ENCODE measurements at regions not wholly inside any gene's neighbourhood (a gene's known extent, or its start where the extent isn't known, plus 50 kb on each side); places are given as distances from the start of the nearest gene placed in this dataset.
"Not testable (repeated sequence)": the region's sequence is repeated elsewhere in the genome, so short reads cannot be mapped to it uniquely, and the experiment has no call there.

DNA sequence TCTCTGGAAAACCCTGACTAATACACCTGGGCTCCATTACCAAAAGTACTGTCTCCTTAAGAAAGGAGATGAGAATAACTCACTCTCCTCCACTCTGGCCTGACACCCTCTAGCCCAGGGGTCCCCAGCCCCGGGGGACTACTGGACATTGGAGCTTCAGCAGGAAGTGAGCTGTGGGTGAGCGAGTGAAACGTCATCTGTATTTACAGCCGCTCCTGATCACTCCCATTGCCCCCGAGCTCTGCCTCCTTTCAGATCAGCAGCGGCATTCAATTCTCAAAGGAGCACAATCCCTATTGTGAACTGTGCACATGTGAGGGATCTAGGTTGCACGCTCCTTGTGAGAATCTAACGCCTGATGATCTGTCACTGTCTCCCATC lies 126.3 kb upstream of the TNRC6C start:
- no peak for DNase-seq

DNA sequence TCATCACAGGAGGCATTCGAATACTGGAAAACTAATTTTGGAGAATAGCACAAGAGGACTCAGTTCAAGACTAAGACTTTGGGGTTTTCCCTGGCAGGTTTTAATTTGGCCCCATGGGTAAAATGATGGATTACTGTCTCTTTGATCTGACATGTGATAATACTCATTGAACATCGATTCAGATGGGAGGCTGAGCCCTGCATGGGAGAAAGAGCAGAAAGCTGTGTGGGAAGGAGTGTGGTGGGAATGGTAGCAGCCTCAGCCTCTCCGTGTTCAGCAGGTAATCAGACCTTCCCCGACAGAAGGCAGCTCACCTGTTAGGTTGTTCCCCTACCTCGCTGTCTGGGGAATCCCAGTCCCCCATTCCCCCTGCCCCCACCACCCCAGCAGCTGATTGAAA lies 124.7 kb upstream of the TNRC6C start:
- DNase-seq, result no peak

DNA sequence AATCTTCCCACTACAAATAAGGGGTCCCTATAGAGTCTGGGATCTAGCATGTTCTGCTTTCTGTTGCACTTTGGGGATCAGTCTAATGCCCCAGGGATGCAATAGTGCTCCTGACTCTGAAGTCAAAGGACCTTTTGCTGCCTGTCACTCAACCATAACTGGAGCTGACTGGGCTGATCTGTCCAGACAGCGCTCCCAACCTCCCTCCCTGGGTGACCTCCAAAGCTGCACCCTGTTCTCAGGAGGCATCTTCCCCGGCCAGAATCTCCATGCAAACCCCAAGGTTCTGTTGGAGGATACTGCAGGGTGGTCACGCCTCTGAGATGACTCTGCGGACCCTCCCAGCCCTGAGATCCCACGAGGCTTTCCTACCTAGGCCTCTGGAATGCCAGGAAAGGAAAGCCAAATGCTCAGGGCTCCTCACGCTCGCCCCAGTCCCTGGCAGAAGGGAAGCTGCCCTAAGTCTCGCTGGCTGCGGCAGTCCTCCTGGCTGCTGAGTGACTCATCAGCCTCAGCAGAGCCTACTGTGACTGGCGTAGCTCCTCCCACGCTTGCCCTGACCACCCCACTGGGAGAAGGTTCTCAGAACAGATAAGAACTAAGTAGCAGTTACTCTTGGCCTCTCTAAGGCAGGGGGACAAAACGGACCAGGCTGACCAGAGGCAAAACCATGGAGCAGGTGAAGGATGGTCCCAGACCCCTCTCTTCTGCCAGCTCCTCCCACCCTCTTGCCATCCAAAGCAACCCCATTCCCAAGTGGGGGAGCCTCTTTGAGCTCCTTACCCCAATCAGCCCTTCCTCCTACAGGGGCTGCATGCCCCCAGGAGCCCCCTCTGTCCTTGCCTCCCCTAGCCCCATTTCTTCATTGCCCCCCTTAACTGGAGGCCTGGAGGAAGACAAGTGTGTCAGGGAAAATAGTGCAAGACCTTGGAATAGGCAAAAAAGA lies 124.1 kb upstream of the TNRC6C start:
- DNase-seq, result no peak

DNA sequence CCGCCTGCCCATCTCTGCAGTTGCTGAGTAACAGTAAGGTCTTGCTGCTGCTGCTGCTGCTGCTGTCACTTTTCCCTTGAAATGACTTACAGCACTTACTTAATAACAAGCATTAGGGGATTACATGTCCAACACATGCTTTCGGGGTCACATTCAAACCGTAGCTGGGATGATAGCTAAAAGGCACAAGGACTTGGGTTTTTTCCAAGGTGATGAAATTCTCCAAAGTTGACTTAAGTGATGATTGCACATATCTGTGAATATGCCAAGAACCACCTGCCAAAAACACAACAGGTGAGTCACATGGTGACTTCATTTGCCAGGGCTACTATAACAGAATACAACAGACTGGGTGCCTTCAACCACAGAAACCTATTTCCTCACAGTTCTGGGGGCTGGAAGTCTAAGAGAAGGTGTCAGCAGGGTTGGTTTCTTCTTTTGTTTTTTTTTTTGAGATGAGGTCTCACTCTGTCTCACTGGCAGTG lies 121.9 kb upstream of the TNRC6C start:
- DNase-seq, result no peak

DNA sequence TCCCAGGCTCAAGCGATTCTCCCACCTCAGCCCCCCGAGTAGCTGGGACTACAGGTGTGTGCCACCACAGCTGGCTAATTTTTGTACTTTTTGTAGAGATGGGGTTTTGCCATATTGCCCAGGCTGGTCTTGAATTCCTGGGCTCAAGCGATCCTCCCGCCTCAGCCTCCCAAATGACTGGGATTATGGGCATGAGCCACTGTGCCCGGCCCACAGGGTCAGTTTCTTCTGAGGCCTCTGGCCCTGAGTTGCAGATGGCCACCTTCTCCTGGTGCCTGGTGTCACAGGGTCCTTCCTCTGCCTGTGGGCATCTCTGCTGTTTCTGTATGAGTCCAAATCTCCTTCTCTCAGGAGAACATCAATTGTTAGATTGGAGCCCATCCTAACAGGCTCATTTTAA lies 121.4 kb upstream of the TNRC6C start:
- not testable (repeated sequence) for DNase-seq

- DNase-seq, result no peak
Observed at GRCh38 chr17:77837917-77838316, 120.6 kb upstream of the TNRC6C start.

DNA sequence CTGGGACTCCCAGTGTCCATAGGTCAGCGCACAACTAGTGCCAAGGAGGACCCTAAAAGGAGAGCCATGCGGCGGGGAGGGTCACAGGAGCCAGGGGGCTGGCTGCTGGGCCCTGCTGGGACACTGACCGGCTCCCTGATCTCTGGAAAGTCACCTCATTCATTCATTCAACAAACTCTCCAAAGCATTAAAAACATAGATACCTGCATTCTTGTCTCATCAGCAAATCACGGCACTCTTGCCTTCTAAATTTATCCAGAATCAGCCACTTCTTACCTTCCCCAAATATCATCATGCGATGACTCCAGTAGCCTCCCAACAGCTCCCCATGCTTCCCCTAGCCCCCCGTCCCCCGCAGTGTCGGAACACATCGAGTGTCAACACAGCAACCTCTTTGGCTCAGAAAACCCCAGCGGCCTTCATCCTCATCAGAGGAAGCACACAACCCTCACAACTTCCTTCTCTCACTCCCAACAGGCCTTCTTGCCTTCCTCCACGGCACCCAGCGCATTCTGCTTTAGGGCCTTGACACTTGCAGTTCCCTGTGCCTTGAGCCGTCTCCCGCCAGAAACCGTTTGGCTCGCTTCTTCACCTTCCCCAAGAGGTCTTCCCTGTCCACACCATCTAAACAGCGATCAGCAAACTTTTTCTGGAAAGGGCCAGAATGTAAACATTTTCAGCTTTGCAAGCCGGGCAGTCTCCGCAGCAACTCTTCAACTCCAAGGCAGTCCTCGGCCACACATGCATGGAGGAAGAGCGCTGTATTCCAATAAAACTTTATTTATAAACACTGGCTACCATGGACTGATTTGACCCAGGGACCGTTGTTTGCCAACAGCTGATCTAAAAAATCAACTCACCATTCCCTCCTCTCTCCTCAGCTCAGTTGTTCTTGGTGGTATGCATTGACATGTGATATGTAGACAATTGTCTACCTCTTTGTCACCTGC lies 119.5 kb upstream of the TNRC6C start:
- DNase-seq, result no peak

DNA sequence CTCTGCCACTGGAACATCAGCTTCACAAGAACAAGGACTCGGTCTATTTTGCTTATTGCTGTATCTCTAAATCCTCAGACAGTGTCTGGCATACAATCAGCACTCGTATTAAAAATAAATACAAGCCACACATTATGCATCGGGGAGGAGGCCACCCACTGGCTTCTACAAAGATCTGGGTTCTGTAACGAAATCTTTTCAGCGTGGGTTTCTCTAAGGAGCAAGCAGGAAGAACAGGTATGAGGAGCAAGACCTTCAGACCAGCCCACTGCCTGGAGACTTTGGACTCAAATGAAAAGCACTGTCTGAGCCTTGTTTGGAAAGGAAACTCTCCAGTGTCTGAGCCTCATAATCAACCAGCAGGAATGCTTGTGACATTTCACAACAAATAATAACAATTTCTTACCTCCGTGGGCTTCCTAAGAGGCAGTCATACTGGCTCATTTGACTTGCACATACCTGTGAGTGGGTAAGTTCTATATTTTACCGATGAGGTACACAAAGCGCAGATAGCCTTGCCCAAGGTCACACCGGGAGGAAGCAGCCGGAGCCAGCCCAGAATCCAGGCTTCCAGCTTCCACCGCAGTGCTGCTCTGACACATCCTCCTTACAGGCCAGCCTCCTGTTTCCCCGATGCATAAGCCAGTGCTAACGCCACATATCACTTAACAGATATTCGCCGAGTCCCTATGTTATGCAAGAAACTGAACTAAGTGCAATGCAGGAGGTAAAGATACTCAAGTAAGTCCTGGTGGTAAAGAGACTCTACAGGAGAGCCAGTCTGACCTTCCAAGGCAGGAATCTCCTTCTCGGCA lies 118.6 kb upstream of the TNRC6C start:
- no peak for DNase-seq

- no peak for DNase-seq
Observed at GRCh38 chr17:77840513-77841165, 117.9 kb upstream of the TNRC6C start.

- DNase-seq, result no peak
Observed at GRCh38 chr17:77841742-77842527, 116.6 kb upstream of the TNRC6C start.

DNA sequence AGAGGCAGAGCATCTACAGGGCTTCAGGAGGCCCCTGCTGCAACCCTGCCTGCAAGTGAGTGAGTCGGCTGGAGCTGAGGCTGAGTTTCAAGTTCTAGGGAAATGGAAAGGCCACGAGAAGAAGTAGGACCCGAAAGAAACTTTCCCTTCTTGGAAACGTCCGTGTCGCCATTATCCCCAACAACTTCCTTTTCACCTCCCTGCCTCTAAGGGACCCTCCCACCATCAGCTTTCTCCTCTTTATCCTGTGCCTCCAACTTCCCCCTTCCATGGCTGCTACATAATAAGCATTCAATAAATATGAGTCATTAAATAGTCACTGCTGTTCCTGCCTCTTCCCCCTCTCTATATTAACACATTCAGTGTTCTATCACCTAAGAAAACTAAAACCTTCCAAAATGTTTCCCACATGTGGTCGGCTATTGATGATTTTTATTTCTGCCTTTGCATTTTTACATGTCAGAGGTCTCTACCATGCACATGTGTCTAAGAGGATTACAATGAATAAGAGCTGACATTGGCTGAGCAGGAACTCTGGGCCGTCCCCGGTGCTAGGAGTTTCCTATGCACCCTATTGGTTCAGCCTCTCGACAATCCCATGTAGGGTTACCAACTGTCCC lies 115.9 kb upstream of the TNRC6C start:
- no peak for DNase-seq

GRCh38 chr17:77843255-77843895 lies 115.1 kb upstream of the TNRC6C start:
- not testable (repeated sequence) for DNase-seq

DNA sequence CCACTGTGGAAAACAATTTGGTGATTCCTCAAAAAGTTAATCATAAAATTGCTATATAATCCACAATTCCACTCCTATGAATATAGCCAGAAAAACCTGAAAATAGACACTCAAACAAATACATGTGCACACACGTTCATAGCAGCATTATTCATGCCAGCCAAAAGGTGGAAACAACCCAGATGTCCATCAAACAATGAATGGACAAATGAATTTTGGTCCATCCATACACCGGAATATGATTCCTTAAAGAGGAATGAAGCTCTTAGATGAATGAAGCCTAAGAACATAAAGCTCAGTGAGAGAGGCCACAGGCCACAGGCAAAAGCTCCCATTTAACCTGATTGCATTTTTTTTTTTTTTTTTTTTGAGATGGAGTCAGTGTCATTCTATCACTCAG lies 114.6 kb upstream of the TNRC6C start:
- no peak for DNase-seq

GRCh38 chr17:77844681-77845080 lies 113.8 kb upstream of the TNRC6C start:
- DNase-seq, result no peak

GRCh38 chr17:77845541-77846225 lies 112.8 kb upstream of the TNRC6C start:
- DNase-seq, result no peak

DNA sequence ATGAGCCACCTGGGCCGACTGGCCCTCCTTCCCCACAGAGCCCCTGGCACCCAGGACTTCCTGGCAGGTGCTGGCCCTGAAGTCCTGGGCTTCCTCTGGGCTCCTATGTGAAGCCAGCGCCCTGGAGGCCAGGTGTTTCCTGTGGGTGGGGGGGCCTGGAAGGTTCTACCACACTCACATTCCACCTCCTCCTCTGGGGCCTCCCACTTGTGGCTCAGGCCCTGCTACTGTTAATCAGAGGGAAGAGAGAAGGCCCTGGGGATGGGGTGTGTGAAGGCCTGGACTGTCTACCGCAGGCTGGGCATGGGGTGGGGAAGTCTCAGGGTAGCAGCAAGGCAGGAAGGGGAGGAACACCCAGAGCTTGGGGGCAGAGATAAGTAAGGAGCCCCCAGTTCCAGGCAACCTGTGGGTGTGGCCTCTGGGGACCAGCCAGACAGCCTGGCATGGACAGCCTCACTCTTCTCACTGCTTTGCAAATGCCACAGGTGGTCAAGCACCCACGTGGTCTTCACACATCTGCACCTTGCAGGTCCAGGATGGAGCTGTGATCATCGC lies 111.9 kb upstream of the TNRC6C start:
- no peak for DNase-seq

DNA sequence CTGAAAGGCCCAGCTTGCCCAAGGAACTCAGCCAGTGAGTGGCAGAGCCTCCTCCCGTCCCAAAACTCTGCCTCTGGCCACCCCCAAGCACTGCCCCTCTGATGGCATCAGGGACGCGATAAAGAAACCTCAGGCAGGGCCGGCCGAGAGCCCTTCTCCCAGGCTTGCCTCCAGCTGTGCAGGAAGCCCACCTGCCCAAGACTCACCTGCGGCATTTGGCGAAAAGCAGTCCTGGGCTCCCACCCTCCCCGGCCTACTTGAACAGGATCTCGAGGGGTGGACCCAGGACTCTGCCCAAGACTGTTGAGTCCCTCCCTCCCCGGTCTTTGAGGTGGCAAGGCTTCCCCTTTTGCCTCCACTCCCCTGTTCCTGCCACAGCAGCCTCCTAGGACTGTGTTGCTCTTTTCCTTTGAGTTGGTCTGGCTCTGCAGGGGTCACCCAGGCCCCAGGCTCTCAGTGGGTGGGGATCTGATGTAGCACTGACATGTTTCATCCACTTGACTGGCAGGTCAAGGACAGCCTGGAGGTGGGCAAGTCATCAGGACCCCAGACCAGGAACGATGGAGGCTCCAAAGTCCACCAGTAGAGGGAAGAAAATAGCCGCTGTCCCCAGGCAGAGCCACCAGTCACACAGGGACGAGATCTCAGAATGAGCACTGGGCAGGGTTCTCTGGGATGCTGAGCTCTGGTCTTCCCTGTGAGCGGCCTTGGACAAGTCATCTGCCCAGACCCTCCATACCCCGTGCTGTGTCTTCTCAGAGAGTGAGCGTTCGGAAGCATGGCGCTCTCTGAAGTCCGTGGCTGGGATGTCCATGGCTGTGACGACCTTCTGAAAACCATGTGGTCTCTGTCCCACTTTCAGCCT lies 111.0 kb upstream of the TNRC6C start:
- no peak for DNase-seq

DNA sequence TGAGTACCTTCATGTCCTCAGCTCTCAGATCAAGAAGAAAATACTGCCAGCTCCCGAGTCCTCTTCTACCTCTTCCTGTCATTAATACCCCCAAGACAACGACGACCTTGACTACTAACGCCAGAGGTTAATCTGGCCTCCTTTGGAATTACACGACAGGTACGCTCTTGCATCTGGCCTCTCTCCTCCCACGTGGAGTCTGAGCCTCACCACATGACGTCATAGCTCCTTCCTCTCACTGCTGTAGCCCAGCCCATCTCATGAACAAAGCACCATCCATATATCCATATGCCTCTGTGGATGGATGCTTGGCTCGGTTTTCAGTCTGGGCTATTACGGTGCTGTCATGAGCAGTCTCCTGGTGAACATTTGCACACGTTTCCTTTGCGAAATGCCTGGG lies 110.2 kb upstream of the TNRC6C start:
- DNase-seq, result no peak

Measured in NCI-H2171 treated with DMSO at 0.1 percent for 48 hours (cell line).